Mesendoderm (in vitro differentiated cells): ENCODE measurements at regions not wholly inside any gene's neighbourhood (a gene's known extent, or its start where the extent isn't known, plus 50 kb on each side); places are given as distances from the start of the nearest gene placed in this dataset.

Source experiments
- DNase-seq: peaks from one replicate; pipeline ENCODE4 v3.0.0; 2013
- H2AK5ac ChIP-seq: 2 replicates; pipeline ENCODE4 v1.6.1; 2013; ENCODE audit warnings: low read length, inconsistent platforms
- H2BK120ac ChIP-seq: 2 replicates; pipeline ENCODE4 v1.6.1; 2013; ENCODE audit warnings: low read depth, mild to moderate bottlenecking, low read length, moderate library complexity, mixed read lengths
- H2BK15ac ChIP-seq: replicated peaks from 2 replicates; pipeline ENCODE4 v1.6.1; 2013; ENCODE audit warnings: low read depth, mild to moderate bottlenecking, moderate library complexity
- H2BK5ac ChIP-seq: 2 replicates; pipeline ENCODE4 v1.6.1; 2013; ENCODE audit warnings: low read length, inconsistent platforms
- H3K18ac ChIP-seq: 2 replicates; pipeline ENCODE4 v1.6.1; 2013; ENCODE audit warnings: mild to moderate bottlenecking, low read length, mixed read lengths
- H3K23ac ChIP-seq: one replicate; pipeline ENCODE4 v1.6.1; 2013; ENCODE audit warnings: low read length
- H3K27ac ChIP-seq: 2 replicates; pipeline ENCODE4 v1.5.1; 2013; ENCODE audit warnings: low read depth, mild to moderate bottlenecking, inconsistent platforms, low read length, moderate library complexity
- H3K27me3 ChIP-seq: 2 replicates; pipeline ENCODE4 v1.6.1; 2013; ENCODE audit warnings: low read length, control low read depth, mild to moderate bottlenecking, inconsistent platforms; ENCODE audit not compliant: insufficient read depth, poor library complexity
- H3K36me3 ChIP-seq: 2 replicates; pipeline ENCODE4 v1.6.1; 2013; ENCODE audit warnings: low read length, inconsistent platforms; ENCODE audit not compliant: control insufficient read depth, insufficient read depth
- H3K4ac ChIP-seq: one replicate; pipeline ENCODE4 v1.6.1; 2013; ENCODE audit warnings: low read depth, mild to moderate bottlenecking, low read length, moderate library complexity
- H3K4me1 ChIP-seq: 2 replicates; pipeline ENCODE4 v1.6.1; 2013; ENCODE audit warnings: low read depth, low read length, inconsistent platforms; ENCODE audit not compliant: control insufficient read depth
- H3K4me2 ChIP-seq: 2 replicates; pipeline ENCODE4 v1.6.1; 2013; ENCODE audit warnings: low read length
- H3K4me3 ChIP-seq: 2 replicates; pipeline ENCODE4 v1.5.1; 2013; ENCODE audit warnings: mild to moderate bottlenecking, low read length
- H3K56ac ChIP-seq: one replicate; pipeline ENCODE4 v1.6.1; 2013; ENCODE audit warnings: low read length
- H3K79me1 ChIP-seq: 2 replicates; pipeline ENCODE4 v1.6.1; 2013; ENCODE audit warnings: low read length, inconsistent platforms
- H3K79me2 ChIP-seq: 2 replicates; pipeline ENCODE4 v1.6.1; 2013; ENCODE audit warnings: mild to moderate bottlenecking, low read length; ENCODE audit not compliant: control insufficient read depth, insufficient read depth
- H3K9ac ChIP-seq: 2 replicates; pipeline ENCODE4 v1.6.1; 2013; ENCODE audit warnings: low read length, inconsistent platforms
- H4K5ac ChIP-seq: one replicate; pipeline ENCODE4 v1.6.1; 2013; ENCODE audit warnings: low read length
- H4K8ac ChIP-seq: one replicate; pipeline ENCODE4 v1.6.1; 2013; ENCODE audit warnings: low read depth, mild to moderate bottlenecking, control low read depth, low read length, moderate library complexity
- WGBS: extraction: QIAGEN DNeasy Blood & Tissue Kit; methylation state at CpG from one replicate; pipeline ENCODE4 v1.1.7; 2013; ENCODE audit warnings: low lambda C conversion rate, missing lambda C conversion rate; ENCODE audit not compliant: insufficient coverage; ENCODE audit errors: extremely low coverage; 5-methylcytosine and 5-hydroxymethylcytosine counted together

DNA sequence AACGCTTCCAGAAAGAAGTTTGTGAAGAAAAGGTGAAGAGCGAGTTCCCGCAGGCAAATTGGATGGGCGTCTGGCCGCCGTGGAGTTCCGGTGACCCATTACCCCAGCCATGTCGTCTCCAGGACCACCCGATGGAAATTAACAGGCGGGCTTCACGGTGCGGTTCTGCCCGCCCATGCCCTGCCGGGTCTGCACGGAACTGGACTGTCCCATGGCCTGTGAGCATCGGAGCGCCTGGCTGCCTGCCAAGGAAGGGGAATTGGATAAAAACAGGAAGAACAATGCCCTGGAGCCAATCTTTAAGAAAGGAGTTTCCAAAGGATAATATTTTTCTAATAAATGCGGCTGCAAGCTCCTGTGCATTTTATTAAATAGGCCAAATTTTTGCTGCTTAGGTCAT is 319.8 kb upstream of the SLC7A11 start:
- WGBS, result no CpG with 5 or more reads among the region's 18 CpGs
- no peak for DNase-seq
- H2BK15ac ChIP-seq, result no peak overlapping the region

DNA sequence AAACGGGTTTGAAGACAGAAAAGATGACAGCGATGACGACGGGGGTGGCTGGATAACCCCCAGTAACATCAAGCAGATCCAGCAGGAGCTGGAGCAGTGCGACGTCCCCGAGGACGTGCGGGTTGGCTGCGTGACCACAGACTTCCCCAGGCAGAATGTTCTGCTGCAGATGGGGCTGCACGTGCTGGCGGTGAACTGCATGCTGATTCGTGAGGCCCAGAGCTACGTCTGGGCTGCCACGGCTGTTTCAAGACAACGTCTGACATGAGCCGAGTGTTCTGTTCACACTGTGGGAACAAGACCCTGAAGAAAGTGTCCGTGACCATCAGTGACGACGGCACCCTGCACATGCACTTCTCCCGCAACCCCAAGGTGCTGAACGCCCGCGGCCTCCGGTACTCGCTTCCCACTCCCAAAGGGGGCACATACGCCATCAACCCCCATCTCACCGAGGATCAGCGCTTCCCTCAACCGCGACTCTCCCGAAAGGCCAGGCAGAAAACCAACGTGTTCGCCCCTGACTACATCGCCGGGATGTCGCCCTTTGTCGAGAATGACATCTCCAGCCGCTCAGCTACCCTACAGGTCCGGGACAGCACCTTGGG is 319.2 kb upstream of the SLC7A11 start:
- H4K8ac ChIP-seq, result no peak overlapping the region
- no peak overlapping the region for H3K4me2 ChIP-seq
- H3K36me3 ChIP-seq, result no peaks in the 10 kb centered on the region
- H2AK5ac ChIP-seq, result no peak overlapping the region
- no peak overlapping the region for H2BK15ac ChIP-seq
- no CpG with 5 or more reads among the region's 40 CpGs for WGBS
- no peak overlapping the region for H3K23ac ChIP-seq
- H3K9ac ChIP-seq, result no peak overlapping the region
- H4K5ac ChIP-seq, result no peak overlapping the region
- H3K56ac ChIP-seq, result no peak overlapping the region
- no peaks in the 10 kb centered on the region for H3K27me3 ChIP-seq
- no peak for DNase-seq
- H3K4ac ChIP-seq, result no peak overlapping the region
- no peaks in the 10 kb centered on the region for H3K79me2 ChIP-seq
- no peaks in the 10 kb centered on the region for H3K79me1 ChIP-seq
- H2BK5ac ChIP-seq, result no peak overlapping the region
- H3K18ac ChIP-seq, result no peak overlapping the region
- no peak overlapping the region for H3K4me3 ChIP-seq
- H3K27ac ChIP-seq, result no peak overlapping the region
- H2BK120ac ChIP-seq, result no peak overlapping the region
- H3K4me1 ChIP-seq, result no peaks in the 10 kb centered on the region

More for the DNA sequence above, 319.8 kb upstream of the SLC7A11 start:
- no peaks in the 10 kb centered on the region for H3K79me1 ChIP-seq
- H3K4me3 ChIP-seq, result no peak overlapping the region
- no peaks in the 10 kb centered on the region for H3K4me1 ChIP-seq
- no peak overlapping the region for H4K5ac ChIP-seq
- no peak overlapping the region for H3K27ac ChIP-seq
- no peak overlapping the region for H2BK5ac ChIP-seq
- no peak overlapping the region for H2BK120ac ChIP-seq
- H4K8ac ChIP-seq, result no peak overlapping the region
- no peaks in the 10 kb centered on the region for H3K27me3 ChIP-seq
- H3K56ac ChIP-seq, result no peak overlapping the region
- no peak overlapping the region for H3K4me2 ChIP-seq
- no peak overlapping the region for H3K4ac ChIP-seq
- H3K36me3 ChIP-seq, result no peaks in the 10 kb centered on the region
- no peak overlapping the region for H3K18ac ChIP-seq
- H2AK5ac ChIP-seq, result no peak overlapping the region
- H3K23ac ChIP-seq, result no peak overlapping the region
- H3K9ac ChIP-seq, result no peak overlapping the region
- H3K79me2 ChIP-seq, result no peaks in the 10 kb centered on the region

GRCh38 chr4:138560448-138560847 is 318.3 kb upstream of the SLC7A11 start:
- Histone ChIP-seq H2BK5ac (no peak overlapping the region), H3K27ac (no peak overlapping the region), H3K4me1 (peaks cover 1% of the 10 kb centered on the region), H3K27me3 (no peaks in the 10 kb centered on the region), H3K4me3 (no peak overlapping the region), H3K4ac (no peak overlapping the region), H3K9ac (no peak overlapping the region), H2AK5ac (no peak overlapping the region), H3K18ac (no peak overlapping the region), H4K5ac (no peak overlapping the region), H3K79me1 (no peaks in the 10 kb centered on the region), H3K23ac (no peak overlapping the region), H3K36me3 (no peaks in the 10 kb centered on the region), H4K8ac (no peak overlapping the region), H2BK120ac (no peak overlapping the region), H3K79me2 (no peaks in the 10 kb centered on the region), H2BK15ac (no peak overlapping the region), H3K4me2 (no peak overlapping the region), H3K56ac (no peak overlapping the region)
- no CpG with 5 or more reads among the region's 21 CpGs for WGBS
- peak; percentile 70 for DNase-seq

GRCh38 chr4:138558886-138559285 is 316.7 kb upstream of the SLC7A11 start:
- H3K56ac ChIP-seq, result no peak overlapping the region
- no peak for DNase-seq

DNA sequence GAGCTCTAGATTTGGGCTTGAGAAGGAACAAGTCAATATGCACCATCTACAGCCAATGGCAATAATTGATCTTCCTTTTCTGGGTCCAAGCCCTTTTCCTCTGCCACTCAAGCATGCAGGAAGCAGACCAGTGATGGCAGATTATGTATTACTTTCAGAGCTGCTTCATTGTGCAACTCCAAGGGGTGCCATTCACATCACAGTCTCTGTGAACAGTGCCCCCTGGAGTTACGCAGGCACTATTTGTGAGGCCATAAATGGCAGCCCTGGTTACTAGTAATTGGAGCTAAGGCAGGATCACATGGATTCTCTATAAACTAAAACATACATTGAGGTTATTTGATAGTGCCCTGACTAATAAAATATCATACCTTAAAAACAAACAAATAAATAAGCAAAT is 313.4 kb upstream of the SLC7A11 start:
- H3K27ac ChIP-seq, result no peak overlapping the region
- no CpG with 5 or more reads among the region's 1 CpG for WGBS
- H3K79me2 ChIP-seq, result no peaks in the 10 kb centered on the region
- peak; percentile 61 for DNase-seq
- no peak overlapping the region for H2BK15ac ChIP-seq
- no peak overlapping the region for H3K18ac ChIP-seq
- H4K5ac ChIP-seq, result no peak overlapping the region
- no peak overlapping the region for H3K56ac ChIP-seq
- H3K9ac ChIP-seq, result no peak overlapping the region
- H3K23ac ChIP-seq, result no peak overlapping the region
- no peak overlapping the region for H3K4ac ChIP-seq
- H3K79me1 ChIP-seq, result no peaks in the 10 kb centered on the region
- H4K8ac ChIP-seq, result no peak overlapping the region
- no peak overlapping the region for H3K4me2 ChIP-seq
- no peak overlapping the region for H2BK120ac ChIP-seq
- H3K27me3 ChIP-seq, result no peaks in the 10 kb centered on the region
- H2AK5ac ChIP-seq, result no peak overlapping the region
- no peak overlapping the region for H3K4me3 ChIP-seq
- H2BK5ac ChIP-seq, result no peak overlapping the region
- H3K4me1 ChIP-seq, result peaks cover 2% of the 10 kb centered on the region
- H3K36me3 ChIP-seq, result no peaks in the 10 kb centered on the region

More at GRCh38 chr4:138558886-138559285, 316.7 kb upstream of the SLC7A11 start:
- Histone ChIP-seq H3K4ac (no peak overlapping the region), H4K5ac (no peak overlapping the region), H2BK15ac (no peak overlapping the region), H3K9ac (no peak overlapping the region), H4K8ac (no peak overlapping the region), H2BK120ac (no peak overlapping the region), H3K79me1 (no peaks in the 10 kb centered on the region), H3K4me2 (no peak overlapping the region), H2BK5ac (no peak overlapping the region), H3K27ac (no peak overlapping the region), H3K18ac (no peak overlapping the region), H3K36me3 (no peaks in the 10 kb centered on the region), H3K4me1 (peaks cover 2% of the 10 kb centered on the region), H3K4me3 (no peak overlapping the region), H3K27me3 (no peaks in the 10 kb centered on the region), H3K23ac (no peak overlapping the region), H2AK5ac (no peak overlapping the region), H3K79me2 (no peaks in the 10 kb centered on the region)
- WGBS, result no CpG with 5 or more reads among the region's 1 CpG

- Histone ChIP-seq H4K5ac (no peak overlapping the region), H3K4me3 (no peak overlapping the region), H2BK120ac (no peak overlapping the region), H3K9ac (no peak overlapping the region), H2AK5ac (no peak overlapping the region), H3K4ac (no peak overlapping the region), H3K36me3 (no peaks in the 10 kb centered on the region), H3K27me3 (no peaks in the 10 kb centered on the region), H3K4me2 (no peak overlapping the region), H2BK15ac (no peak overlapping the region), H3K18ac (no peak overlapping the region), H2BK5ac (no peak overlapping the region), H3K79me2 (no peaks in the 10 kb centered on the region), H3K23ac (no peak overlapping the region), H3K56ac (no peak overlapping the region), H3K4me1 (peaks cover 2% of the 10 kb centered on the region), H3K27ac (no peak overlapping the region), H4K8ac (no peak overlapping the region), H3K79me1 (no peaks in the 10 kb centered on the region)
- peak; percentile 54 for DNase-seq
- WGBS, result no CpG with 5 or more reads among the region's 5 CpGs
Observed at GRCh38 chr4:138555108-138555507, 313.0 kb upstream of the SLC7A11 start.
